B cell (primary cell): ENCODE measurements at regions not wholly inside any gene's neighbourhood (a gene's known extent, or its start where the extent isn't known, plus 50 kb on each side); places are given as distances from the start of the nearest gene placed in this dataset.

Source experiments
- CTCF ChIP-seq: fragments of 200-600 bp; IDR thresholded peaks from one replicate; pipeline ENCODE4 v1.8.0; 2022; ENCODE audit warnings: antibody characterized with exemption, mild to moderate bottlenecking
- EZH2 ChIP-seq: IDR thresholded peaks from 2 replicates; pipeline ENCODE4 v1.6.1; 2012; ENCODE audit warnings: borderline replicate concordance, low read depth, mild to moderate bottlenecking, moderate library complexity, low read length; ENCODE audit not compliant: insufficient read depth, poor library complexity, severe bottlenecking

- TF ChIP-seq CTCF (no peak), EZH2 (no peak)
Measured at GRCh38 chr4:35559559-35560365, 684.6 kb downstream of the ARAP2 start.
